ENCODE measurements at regions not wholly inside any gene's neighbourhood (a gene's known extent, or its start where the extent isn't known, plus 50 kb on each side); places are given as distances from the start of the nearest gene placed in this dataset.

GRCh38 chr2:64720535-64721319 is 67.0 kb upstream of the SERTAD2 start:
- no peak for TF ChIP-seq CEBPB (IDR thresholded peaks at IDR 0.05)
- TF ChIP-seq YY1 (IDR thresholded peaks at IDR 0.05; ENCODE audit: low read depth) = no peak
- TF ChIP-seq TAF1 (IDR thresholded peaks at IDR 0.05; ENCODE audit: low read depth) = no peak
- TF ChIP-seq EGR1 (IDR thresholded peaks at IDR 0.05) = no peak
- no peak for TF ChIP-seq REST (IDR thresholded peaks at IDR 0.05; ENCODE audit: low read depth)
- TF ChIP-seq NFIC (IDR thresholded peaks at IDR 0.05) = no peak
- TF ChIP-seq MAX (IDR thresholded peaks at IDR 0.05) = no peak
- no peak for TF ChIP-seq CREB1 (IDR thresholded peaks at IDR 0.05; ENCODE audit: low read depth)
- TF ChIP-seq RAD21 (IDR thresholded peaks at IDR 0.05; ENCODE audit: low read depth) = no peak
- no peak for TF ChIP-seq TEAD4 (IDR thresholded peaks at IDR 0.05)
- TF ChIP-seq USF1 (IDR thresholded peaks at IDR 0.05) = no peak
- no peak for TF ChIP-seq TCF12 (IDR thresholded peaks at IDR 0.05; ENCODE audit: low read depth)
- no peak for TF ChIP-seq FOXM1 (IDR thresholded peaks at IDR 0.05; ENCODE audit: borderline replicate concordance, low read depth)

GRCh38 chr2:64721320-64721623 is 67.6 kb upstream of the SERTAD2 start:
- TF ChIP-seq TEAD4 (IDR thresholded peaks at IDR 0.05) (no peak), NFIC (IDR thresholded peaks at IDR 0.05) (no peak), EP300 (IDR thresholded peaks at IDR 0.05; ENCODE audit: borderline replicate concordance) (no peak), TCF12 (IDR thresholded peaks at IDR 0.05; ENCODE audit: low read depth) (no peak), USF1 (IDR thresholded peaks at IDR 0.05) (no peak)

- TF ChIP-seq YY1 (IDR thresholded peaks at IDR 0.05; ENCODE audit: low read depth) = no peak
- no peak for TF ChIP-seq CEBPB (IDR thresholded peaks at IDR 0.05)
- no peak for TF ChIP-seq TEAD4 (IDR thresholded peaks at IDR 0.05)
- TF ChIP-seq EGR1 (IDR thresholded peaks at IDR 0.05) = no peak
- no peak for TF ChIP-seq USF1 (IDR thresholded peaks at IDR 0.05)
- no peak for TF ChIP-seq REST (IDR thresholded peaks at IDR 0.05; ENCODE audit: low read depth)
- TF ChIP-seq MAX (IDR thresholded peaks at IDR 0.05) = no peak
- no peak for TF ChIP-seq NFIC (IDR thresholded peaks at IDR 0.05)
- TF ChIP-seq TCF12 (IDR thresholded peaks at IDR 0.05; ENCODE audit: low read depth) = no peak
- no peak for TF ChIP-seq ZBTB7A (IDR thresholded peaks at IDR 0.05; ENCODE audit: low read depth)
- no peak for TF ChIP-seq FOXM1 (IDR thresholded peaks at IDR 0.05; ENCODE audit: borderline replicate concordance, low read depth)
- TF ChIP-seq TAF1 (IDR thresholded peaks at IDR 0.05; ENCODE audit: low read depth) = no peak
Measured at GRCh38 chr2:64722291-64723044, 68.8 kb upstream of the SERTAD2 start.

- TF ChIP-seq FOXM1 (IDR thresholded peaks at IDR 0.05; ENCODE audit: borderline replicate concordance, low read depth) = no peak
- TF ChIP-seq TCF12 (IDR thresholded peaks at IDR 0.05; ENCODE audit: low read depth) = no peak
- no peak for TF ChIP-seq EP300 (IDR thresholded peaks at IDR 0.05; ENCODE audit: borderline replicate concordance)
- TF ChIP-seq EGR1 (IDR thresholded peaks at IDR 0.05) = no peak
- TF ChIP-seq YY1 (IDR thresholded peaks at IDR 0.05; ENCODE audit: low read depth) = no peak
- TF ChIP-seq ZBTB7A (IDR thresholded peaks at IDR 0.05; ENCODE audit: low read depth) = no peak
- TF ChIP-seq REST (IDR thresholded peaks at IDR 0.05; ENCODE audit: low read depth) = no peak
- TF ChIP-seq RAD21 (IDR thresholded peaks at IDR 0.05; ENCODE audit: low read depth) = no peak
- TF ChIP-seq TAF1 (IDR thresholded peaks at IDR 0.05; ENCODE audit: low read depth) = no peak
- no peak for TF ChIP-seq USF1 (IDR thresholded peaks at IDR 0.05)
- no peak for TF ChIP-seq MAX (IDR thresholded peaks at IDR 0.05)
- no peak for TF ChIP-seq NFIC (IDR thresholded peaks at IDR 0.05)
- TF ChIP-seq CREB1 (IDR thresholded peaks at IDR 0.05; ENCODE audit: low read depth) = no peak
- TF ChIP-seq TEAD4 (IDR thresholded peaks at IDR 0.05) = no peak
- no peak for TF ChIP-seq CEBPB (IDR thresholded peaks at IDR 0.05)
Measured at GRCh38 chr2:64727013-64727767, 73.5 kb upstream of the SERTAD2 start.

Measured in Ishikawa (cell line).